ENCODE measurements at regions not wholly inside any gene's neighbourhood (a gene's known extent, or its start where the extent isn't known, plus 50 kb on each side); places are given as distances from the start of the nearest gene placed in this dataset.

- TF ChIP-seq PBX3 (IDR thresholded peaks at IDR 0.05; ENCODE audit: insufficient replicate concordance, low read depth, low read length) (no peak), YY1 (IDR thresholded peaks at IDR 0.05; ENCODE audit: low read depth, low read length) (no peak)
These were observed 153.4 kb upstream of the THRB start (continued) for GRCh38 chr3:24648063-24648462.

GRCh38 chr3:24650839-24651238 is 156.2 kb upstream of the THRB start:
- SMC1A ChIA-PET (ENCODE audit: uncharacterized antibody, unreplicated experiment) = no interaction called here
- BruUV-seq (replicated peaks) = no TSS peak
- POLR2A ChIA-PET = no interaction called here
- Histone ChIP-seq H3K4me3 (no peak overlapping the region), H4K20me1 (ENCODE audit: control insufficient read depth, insufficient read depth) (no peaks in the 10 kb centered on the region), H3K4me2 (ENCODE audit: control insufficient read depth, insufficient read depth) (no peak overlapping the region), H3K27ac (ENCODE audit: control insufficient read depth, insufficient read depth) (no peak overlapping the region), H3K79me2 (ENCODE audit: control insufficient read depth, insufficient read depth, low read length) (no peaks in the 10 kb centered on the region), H3K36me3 (ENCODE audit: control insufficient read depth in 2 of 2, insufficient read depth in 2 of 2, low read length in 1 of 2) (no peaks in the 10 kb centered on the region), H3K9me3 (replicated peaks; ENCODE audit: control insufficient read depth, insufficient read depth, low read length) (no peaks in the 10 kb centered on the region), H3K27me3 (replicated peaks in 1 of 2; ENCODE audit: control insufficient read depth in 2 of 2, insufficient read depth in 2 of 2, low read length in 1 of 2) (no peaks in the 10 kb centered on the region), H3K4me1 (ENCODE audit: control insufficient read depth, insufficient read depth, low read length) (no peaks in the 10 kb centered on the region), H2AFZ (ENCODE audit: control insufficient read depth, low read depth, low read length) (no peak overlapping the region), H3K9ac (ENCODE audit: control insufficient read depth, insufficient read depth, low read length) (no peak overlapping the region)
- DNase-seq (ENCODE audit: low read depth, low spot score) (no peak), FAIRE-seq (no peak), ATAC-seq (no peak)
- WGBS (ENCODE audit: insufficient coverage, insufficient replicate concordance, low lambda C conversion rate, missing lambda C conversion rate) = 0% methylated on average over 1 of the region's 1 CpG
- TF ChIP-seq MTA3 (IDR thresholded peaks at IDR 0.05; ENCODE audit: borderline replicate concordance, low read length) (no peak), LARP7 (IDR thresholded peaks at IDR 0.05) (no peak), ZNF384 (IDR thresholded peaks at IDR 0.05; ENCODE audit: borderline replicate concordance, low read depth, low read length) (no peak), ATF2 (IDR thresholded peaks at IDR 0.05; ENCODE audit: low read length) (no peak), USF2 (IDR thresholded peaks at IDR 0.05; ENCODE audit: borderline replicate concordance, low read depth, low read length) (no peak)
- intact Hi-C loops (cut with micrococcal nuclease; ENCODE audit: unreplicated experiment) = no loop called here
- CTCF ChIA-PET = no interaction called here
- in situ Hi-C loops (cut with MboI) = no loop called here
- RAD21 ChIA-PET (ENCODE audit: unreplicated experiment) = no interaction called here

Data from GM12878 (cell line).